ENCODE measurements at regions not wholly inside any gene's neighbourhood (a gene's known extent, or its start where the extent isn't known, plus 50 kb on each side); places are given as distances from the start of the nearest gene placed in this dataset.
"Not testable (repeated sequence)": the region's sequence is repeated elsewhere in the genome, so short reads cannot be mapped to it uniquely, and the experiment has no call there.

GRCh38 chr18:14435460-14435859, 107.9 kb downstream of the POTEC start:
- not testable (repeated sequence) for TF ChIP-seq CTCF (IDR thresholded peaks at IDR 0.05); EZH2 (IDR thresholded peaks at IDR 0.05; ENCODE audit: borderline replicate concordance, insufficient read depth, low read depth, low read length, poor library complexity, severe bottlenecking)

Data from B cell (primary cell).